Parathyroid adenoma (tissue), 2 donors: ENCODE measurements at regions not wholly inside any gene's neighbourhood (a gene's known extent, or its start where the extent isn't known, plus 50 kb on each side); places are given as distances from the start of the nearest gene placed in this dataset.

Experiments used
- H2AFZ ChIP-seq: fragments of 300-600 bp; sonication (generic); one replicate; pipeline ENCODE4 v1.7.0; 2017; ENCODE audit warnings: antibody characterized with exemption, mild to moderate bottlenecking
- H3K27ac ChIP-seq: fragments of 300-600 bp; sonication (generic); one replicate; pipeline ENCODE4 v1.7.0; 2017
- H3K27me3 ChIP-seq: fragments of 300-600 bp; sonication (generic); one replicate; pipeline ENCODE4 v1.7.0; 2017; ENCODE audit warnings: low read length; ENCODE audit not compliant: control insufficient read depth, insufficient read depth
- H3K36me3 ChIP-seq: fragments of 300-600 bp; sonication (generic); one replicate; pipeline ENCODE4 v1.7.0; 2017; ENCODE audit warnings: low read length; ENCODE audit not compliant: control insufficient read depth, insufficient read depth
- H3K4me1 ChIP-seq: fragments of 300-600 bp; sonication (generic); one replicate; pipeline ENCODE4 v1.7.0; 2017; ENCODE audit warnings: control low read depth
- H3K4me2 ChIP-seq: fragments of 300-600 bp; sonication (generic); one replicate; pipeline ENCODE4 v1.7.0; 2017; ENCODE audit warnings: low read length
- H3K4me3 ChIP-seq: fragments of 300-600 bp; sonication (generic); one replicate; pipeline ENCODE4 v1.7.0; 2017; ENCODE audit warnings: low read depth, low read length
- H3K79me2 ChIP-seq: fragments of 300-600 bp; sonication (generic); one replicate; pipeline ENCODE4 v1.7.0; 2017; ENCODE audit warnings: control low read depth
- H3K9ac ChIP-seq: fragments of 300-600 bp; sonication (generic); one replicate; pipeline ENCODE4 v1.7.0; 2017; ENCODE audit warnings: mild to moderate bottlenecking
- H3K9me3 ChIP-seq: fragments of 300-600 bp; sonication (generic); one replicate; pipeline ENCODE4 v1.7.0; 2017; ENCODE audit warnings: low read length; ENCODE audit not compliant: control insufficient read depth
- TF ChIP-seq, protein P1 (sequence below): fragments of 300-600 bp; sonication (generic); IDR thresholded peaks from one replicate; pipeline ENCODE4 v1.7.0; 2017; ENCODE audit warnings: antibody characterized with exemption, mild to moderate bottlenecking
- donor health status: primary hyperparathyroidism.

DNA sequence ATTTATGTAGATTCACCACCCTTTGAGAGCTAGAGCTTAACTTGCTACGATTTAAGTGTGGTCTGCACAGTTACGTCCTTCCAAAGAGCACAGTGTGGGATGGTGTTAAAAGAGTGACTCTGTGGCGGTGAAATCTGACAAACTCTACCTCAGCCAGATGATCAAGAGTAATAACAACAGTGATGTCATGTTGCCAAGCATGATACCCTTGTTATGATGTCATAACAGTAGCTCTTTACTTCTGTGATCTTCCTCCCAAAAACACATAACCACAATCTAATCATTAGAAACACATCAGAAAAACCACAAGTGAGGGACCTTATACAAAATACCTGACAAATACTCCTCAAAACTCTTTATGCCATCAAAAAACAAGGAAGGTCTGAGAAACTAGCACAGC lies 649.3 kb downstream of the POM121L12 start:
- Histone ChIP-seq H3K27ac (no peak overlapping the region), H3K9me3 (no peaks in the 10 kb centered on the region), H3K4me1 (no peaks in the 10 kb centered on the region), H3K27me3 (no peaks in the 10 kb centered on the region), H3K36me3 (no peaks in the 10 kb centered on the region), H3K4me2 (no peak overlapping the region), H3K79me2 (no peaks in the 10 kb centered on the region), H2AFZ (no peak overlapping the region), H3K9ac (no peak overlapping the region), H3K4me3 (no peak overlapping the region)
- TF ChIP-seq, protein P1, sequence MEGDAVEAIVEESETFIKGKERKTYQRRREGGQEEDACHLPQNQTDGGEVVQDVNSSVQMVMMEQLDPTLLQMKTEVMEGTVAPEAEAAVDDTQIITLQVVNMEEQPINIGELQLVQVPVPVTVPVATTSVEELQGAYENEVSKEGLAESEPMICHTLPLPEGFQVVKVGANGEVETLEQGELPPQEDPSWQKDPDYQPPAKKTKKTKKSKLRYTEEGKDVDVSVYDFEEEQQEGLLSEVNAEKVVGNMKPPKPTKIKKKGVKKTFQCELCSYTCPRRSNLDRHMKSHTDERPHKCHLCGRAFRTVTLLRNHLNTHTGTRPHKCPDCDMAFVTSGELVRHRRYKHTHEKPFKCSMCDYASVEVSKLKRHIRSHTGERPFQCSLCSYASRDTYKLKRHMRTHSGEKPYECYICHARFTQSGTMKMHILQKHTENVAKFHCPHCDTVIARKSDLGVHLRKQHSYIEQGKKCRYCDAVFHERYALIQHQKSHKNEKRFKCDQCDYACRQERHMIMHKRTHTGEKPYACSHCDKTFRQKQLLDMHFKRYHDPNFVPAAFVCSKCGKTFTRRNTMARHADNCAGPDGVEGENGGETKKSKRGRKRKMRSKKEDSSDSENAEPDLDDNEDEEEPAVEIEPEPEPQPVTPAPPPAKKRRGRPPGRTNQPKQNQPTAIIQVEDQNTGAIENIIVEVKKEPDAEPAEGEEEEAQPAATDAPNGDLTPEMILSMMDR = no peak

DNA sequence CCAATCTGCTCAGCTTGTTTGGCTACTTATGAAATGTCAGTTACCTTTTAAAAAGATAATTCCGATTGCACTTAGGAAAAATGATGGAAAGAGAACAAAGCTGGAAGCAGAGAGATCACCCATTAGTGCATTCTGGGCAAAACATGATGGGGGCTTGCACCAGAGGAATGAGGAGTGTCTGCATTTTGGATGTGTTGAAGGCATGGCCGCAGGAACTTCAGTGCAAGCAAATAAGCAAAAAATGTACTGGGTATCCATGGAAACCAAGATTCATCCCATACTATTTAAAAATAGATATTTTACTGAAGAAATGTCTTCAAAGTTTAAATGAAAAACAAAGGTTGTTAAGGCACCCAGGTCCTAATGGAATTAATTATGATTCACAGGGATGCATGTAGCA lies 655.0 kb downstream of the POM121L12 start:
- Histone ChIP-seq H3K27ac (no peak overlapping the region), H3K36me3 (no peaks in the 10 kb centered on the region), H3K9ac (no peak overlapping the region), H3K4me3 (no peak overlapping the region), H3K79me2 (no peaks in the 10 kb centered on the region), H3K4me1 (no peaks in the 10 kb centered on the region), H3K9me3 (no peaks in the 10 kb centered on the region), H2AFZ (no peak overlapping the region), H3K4me2 (no peak overlapping the region), H3K27me3 (no peaks in the 10 kb centered on the region)
- TF ChIP-seq, protein P1 = no peak

DNA sequence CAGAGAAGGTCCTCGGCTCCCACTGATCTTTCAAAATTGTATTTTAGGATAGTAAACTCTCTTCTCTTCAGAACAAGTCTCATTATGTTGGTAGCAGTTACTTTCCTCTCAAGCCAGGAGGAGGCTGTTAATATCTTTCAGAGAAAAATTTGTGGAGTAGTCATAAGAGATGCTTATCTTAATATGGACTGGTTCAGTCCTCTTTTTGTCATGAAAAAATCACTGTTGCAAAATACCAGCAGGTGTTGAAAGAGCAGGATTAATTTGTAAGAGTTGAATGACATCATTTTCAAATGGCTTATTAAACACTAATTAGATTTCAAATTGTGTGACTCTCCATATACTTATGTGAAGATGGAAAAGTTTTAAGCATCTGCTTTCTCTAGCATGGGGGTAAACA lies 662.5 kb downstream of the POM121L12 start:
- no peaks in the 10 kb centered on the region for H3K79me2 ChIP-seq
- no peak overlapping the region for H3K4me2 ChIP-seq
- no peak overlapping the region for H2AFZ ChIP-seq
- no peak overlapping the region for H3K27ac ChIP-seq
- H3K27me3 ChIP-seq = no peaks in the 10 kb centered on the region
- TF ChIP-seq, protein P1 = no peak
- no peak overlapping the region for H3K9ac ChIP-seq
- no peaks in the 10 kb centered on the region for H3K9me3 ChIP-seq
- H3K36me3 ChIP-seq = no peaks in the 10 kb centered on the region
- H3K4me1 ChIP-seq = no peaks in the 10 kb centered on the region
- H3K4me3 ChIP-seq = no peak overlapping the region

DNA sequence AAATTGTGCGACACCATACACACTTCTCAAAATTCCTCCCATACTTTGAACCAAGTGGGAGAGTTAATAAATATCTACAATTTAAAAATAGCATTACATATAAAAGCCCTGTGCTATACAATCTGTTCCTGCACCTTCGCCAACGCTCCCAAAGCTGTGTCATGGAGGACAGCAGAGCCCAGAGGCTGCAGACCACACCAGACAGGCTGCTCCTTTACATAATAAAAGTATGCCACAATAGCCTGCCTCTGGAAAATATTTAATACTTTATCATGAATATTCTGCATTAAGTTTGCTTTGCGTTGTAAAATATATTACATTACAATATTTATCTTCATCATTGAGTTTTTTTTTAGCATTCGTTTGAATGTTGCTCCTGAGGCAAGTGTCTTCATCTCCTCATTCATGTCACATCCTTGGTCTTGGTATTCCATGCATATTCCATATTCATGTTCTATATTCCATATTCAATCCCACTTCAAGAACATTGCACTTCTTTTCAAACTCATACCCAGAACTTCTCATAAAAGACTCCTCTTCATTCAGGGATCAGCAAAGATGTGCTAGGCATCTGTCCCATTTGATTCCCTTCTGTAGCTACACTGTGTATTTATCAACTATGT lies 663.9 kb downstream of the POM121L12 start:
- Histone ChIP-seq H3K27ac (no peak overlapping the region), H3K9me3 (no peaks in the 10 kb centered on the region), H3K36me3 (no peaks in the 10 kb centered on the region), H3K4me2 (no peak overlapping the region), H3K79me2 (no peaks in the 10 kb centered on the region), H3K4me3 (no peak overlapping the region), H3K27me3 (no peaks in the 10 kb centered on the region), H3K9ac (no peak overlapping the region), H2AFZ (no peak overlapping the region), H3K4me1 (no peaks in the 10 kb centered on the region)
- TF ChIP-seq, protein P1 = no peak

DNA sequence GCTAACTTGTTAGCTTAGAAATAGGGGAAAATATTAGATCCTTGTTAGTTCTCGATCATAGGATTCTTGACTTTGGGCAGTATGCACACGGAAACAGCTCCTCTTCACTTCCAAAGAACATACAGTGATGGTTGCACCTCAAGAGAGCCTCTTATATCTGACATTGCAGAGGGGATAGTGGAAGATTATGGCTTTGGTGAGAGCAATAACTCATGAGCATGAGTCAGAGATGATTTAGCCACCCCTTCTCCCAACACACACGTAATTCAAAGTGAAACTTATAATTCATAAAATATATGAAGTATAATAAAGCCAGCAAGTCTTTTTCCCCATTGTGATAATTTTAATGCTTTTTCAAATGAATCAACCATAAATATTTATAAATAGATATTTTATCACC lies 683.7 kb downstream of the POM121L12 start:
- Histone ChIP-seq H3K4me2 (no peak overlapping the region), H3K4me3 (no peak overlapping the region), H3K36me3 (no peaks in the 10 kb centered on the region), H3K27me3 (no peaks in the 10 kb centered on the region), H3K4me1 (no peaks in the 10 kb centered on the region), H3K79me2 (no peaks in the 10 kb centered on the region), H3K9me3 (no peaks in the 10 kb centered on the region), H3K27ac (no peak overlapping the region), H2AFZ (no peak overlapping the region), H3K9ac (no peak overlapping the region)
- TF ChIP-seq, protein P1 = no peak
